Mammary epithelial cell (primary cell): ENCODE measurements at regions not wholly inside any gene's neighbourhood (a gene's known extent, or its start where the extent isn't known, plus 50 kb on each side); places are given as distances from the start of the nearest gene placed in this dataset.

Experiments used
- EZH2 ChIP-seq: IDR thresholded peaks from 2 replicates; pipeline ENCODE4 v1.6.1; 2012; ENCODE audit warnings: low read length, inconsistent platforms, borderline replicate concordance
- TF ChIP-seq, protein P1 (sequence below), 2 donors: IDR thresholded peaks in 1 of 2; conservative IDR thresholded peaks in 1 of 2; 2 replicates each; pipeline ENCODE4 v1.5.1; 2011 to 2012; ENCODE audit warnings: inconsistent platforms in 2 of 2, low read length in 2 of 2, mild to moderate bottlenecking in 2 of 2, control low read depth in 1 of 2, low read depth in 1 of 2; ENCODE audit not compliant: insufficient read depth in 1 of 2; ENCODE audit errors: extremely low read depth in 1 of 2

DNA sequence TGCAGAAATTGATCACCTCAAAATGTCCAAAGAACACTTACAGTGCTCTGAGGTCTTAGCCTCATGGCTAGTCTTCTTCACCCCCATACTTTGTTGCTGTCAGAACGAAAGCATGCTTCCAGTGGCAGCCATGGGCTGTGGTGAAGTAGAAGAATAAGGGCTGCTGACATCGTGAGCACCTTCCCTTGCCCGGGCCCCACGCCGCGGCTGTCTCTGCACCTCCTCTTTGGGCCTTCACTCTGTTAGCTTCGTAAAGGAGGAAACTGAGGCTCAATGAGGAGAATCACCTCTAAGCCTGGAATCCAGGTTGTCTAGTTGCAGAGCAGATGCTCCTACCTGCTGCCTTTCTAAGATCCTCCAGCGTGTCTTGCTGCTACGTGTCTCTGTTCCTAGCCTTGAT is 139.5 kb upstream of the SLC28A3 start:
- TF ChIP-seq, protein P1, sequence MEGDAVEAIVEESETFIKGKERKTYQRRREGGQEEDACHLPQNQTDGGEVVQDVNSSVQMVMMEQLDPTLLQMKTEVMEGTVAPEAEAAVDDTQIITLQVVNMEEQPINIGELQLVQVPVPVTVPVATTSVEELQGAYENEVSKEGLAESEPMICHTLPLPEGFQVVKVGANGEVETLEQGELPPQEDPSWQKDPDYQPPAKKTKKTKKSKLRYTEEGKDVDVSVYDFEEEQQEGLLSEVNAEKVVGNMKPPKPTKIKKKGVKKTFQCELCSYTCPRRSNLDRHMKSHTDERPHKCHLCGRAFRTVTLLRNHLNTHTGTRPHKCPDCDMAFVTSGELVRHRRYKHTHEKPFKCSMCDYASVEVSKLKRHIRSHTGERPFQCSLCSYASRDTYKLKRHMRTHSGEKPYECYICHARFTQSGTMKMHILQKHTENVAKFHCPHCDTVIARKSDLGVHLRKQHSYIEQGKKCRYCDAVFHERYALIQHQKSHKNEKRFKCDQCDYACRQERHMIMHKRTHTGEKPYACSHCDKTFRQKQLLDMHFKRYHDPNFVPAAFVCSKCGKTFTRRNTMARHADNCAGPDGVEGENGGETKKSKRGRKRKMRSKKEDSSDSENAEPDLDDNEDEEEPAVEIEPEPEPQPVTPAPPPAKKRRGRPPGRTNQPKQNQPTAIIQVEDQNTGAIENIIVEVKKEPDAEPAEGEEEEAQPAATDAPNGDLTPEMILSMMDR (conservative IDR thresholded peaks at IDR 0.05 in 1 of 2, IDR thresholded peaks at IDR 0.05 in 1 of 2; ENCODE audit: extremely low read depth in 1 of 2, insufficient read depth in 1 of 2, low read depth in 1 of 2, low read length in 2 of 2): no peak
- TF ChIP-seq EZH2: no peak
